Activated CD8-positive, alpha-beta memory T cell treated with anti-CD3 and anti-CD28 coated beads for 4 hours (primary cell): ENCODE measurements at regions not wholly inside any gene's neighbourhood (a gene's known extent, or its start where the extent isn't known, plus 50 kb on each side); places are given as distances from the start of the nearest gene placed in this dataset.
A peak's percentile ranks its signal among the peaks of the same experiment; 100 is the strongest.
"Not testable (repeated sequence)": the region's sequence is repeated elsewhere in the genome, so short reads cannot be mapped to it uniquely, and the experiment has no call there.

Experiments used
- DNase-seq, 2 donors: peaks; one replicate each; pipeline ENCODE4 v3.0.0-alpha.2; 2020; ENCODE audit warnings: low read depth in 2 of 2

GRCh38 chr1:143905214-143906179 is 66.3 kb downstream of the FAM72C start:
- peak in 1 of 2 donors; percentile 0 for DNase-seq

- DNase-seq: not testable (repeated sequence)
Measured at GRCh38 chr1:143904622-143904979, 67.2 kb downstream of the FAM72C start.

GRCh38 chr1:143903899-143904621 is 67.7 kb downstream of the FAM72C start:
- DNase-seq: not testable (repeated sequence)

- not testable (repeated sequence) for DNase-seq
Measured at GRCh38 chr1:143896377-143896776, 75.4 kb downstream of the FAM72C start.

GRCh38 chr1:143884932-143885574 is 86.7 kb downstream of the FAM72C start:
- peak; percentile 28 to 56 for DNase-seq

- DNase-seq: peak; percentile 8 to 35
Measured at GRCh38 chr1:143884532-143884931, 87.3 kb downstream of the FAM72C start.

GRCh38 chr1:143879757-143880536 is 91.8 kb downstream of the FAM72C start:
- DNase-seq: not testable (repeated sequence)

GRCh38 chr1:143875947-143876346 is 95.8 kb downstream of the FAM72C start:
- not testable (repeated sequence) for DNase-seq

GRCh38 chr1:143874625-143875024 is 97.2 kb downstream of the FAM72C start:
- not testable (repeated sequence) for DNase-seq

- not testable (repeated sequence) for DNase-seq
Measured at GRCh38 chr1:143873650-143874049, 98.1 kb downstream of the FAM72C start.

- DNase-seq: not testable (repeated sequence)
Measured at GRCh38 chr1:143870388-143870787, 101.4 kb downstream of the FAM72C start.

GRCh38 chr1:143867590-143868220 is 104.1 kb downstream of the FAM72C start:
- DNase-seq: not testable (repeated sequence)

GRCh38 chr1:143863901-143864520 is 107.8 kb downstream of the FAM72C start:
- DNase-seq: not testable (repeated sequence)

- DNase-seq: not testable (repeated sequence)
Measured at GRCh38 chr1:143862722-143863121, 109.1 kb downstream of the FAM72C start.

GRCh38 chr1:143861306-143861705 is 110.5 kb downstream of the FAM72C start:
- not testable (repeated sequence) for DNase-seq

- DNase-seq: not testable (repeated sequence)
Measured at GRCh38 chr1:143855867-143856266, 115.9 kb downstream of the FAM72C start.

GRCh38 chr1:143854069-143854468 is 117.7 kb downstream of the FAM72C start:
- not testable (repeated sequence) for DNase-seq

- DNase-seq: not testable (repeated sequence)
Measured at GRCh38 chr1:143850637-143851036, 121.1 kb downstream of the FAM72C start.

- not testable (repeated sequence) for DNase-seq
Measured at GRCh38 chr1:143848859-143849258, 122.9 kb downstream of the FAM72C start.

- not testable (repeated sequence) for DNase-seq
Measured at GRCh38 chr1:143845193-143845592, 126.6 kb downstream of the FAM72C start.
